Endothelial cell of umbilical vein (primary cell): ENCODE measurements at regions not wholly inside any gene's neighbourhood (a gene's known extent, or its start where the extent isn't known, plus 50 kb on each side); places are given as distances from the start of the nearest gene placed in this dataset.

Source experiments
- BruUV-seq: library from RNA; stranded (reverse); fragments of 400-500 nt; replicated peaks from 2 replicates; lab custom pipeline; 2021; lab: Mats Ljungman, UMichigan
- CTCF ChIA-PET: fragments of 300-600, 350-600 bp; sonication (Branson Sonifier 250); formaldehyde crosslinking; loops from one replicate; lab custom pipeline; 2021; ENCODE audit warnings: antibody characterized with exemption, inconsistent platforms; lab: Charles Lee
- POLR2A ChIA-PET: fragments of 300-600, 350-600 bp; sonication (Branson Sonifier 250); formaldehyde crosslinking; loops from one replicate; lab custom pipeline; 2021; ENCODE audit warnings: antibody characterized with exemption, inconsistent platforms; lab: Charles Lee
- DNase-seq: peaks from one replicate; pipeline ENCODE4 v3.0.0-alpha.2; 2011; ENCODE audit warnings: low read depth, low spot score
- FAIRE-seq: peaks from 2 replicates; lab custom pipeline; 2011; peaks lifted over from hg19 to GRCh38; lab: Jason Lieb, UNC
- H2AFZ ChIP-seq: 2 replicates; pipeline ENCODE4 v1.6.0; 2012; ENCODE audit warnings: low read depth, low read length, control low read depth, inconsistent platforms
- H3K27ac ChIP-seq: 2 replicates; pipeline ENCODE4 v1.5.1; 2011; ENCODE audit warnings: low read depth, mild to moderate bottlenecking, control low read depth, low read length, moderate library complexity; ENCODE audit not compliant: insufficient read depth
- H3K27me3 ChIP-seq, 2 experiments: 2 replicates each; pipeline versions ENCODE4 v1.6.0 to v1.6.1; 2011; ENCODE audit warnings: low read length in 2 of 2, mixed read lengths in 1 of 2; ENCODE audit not compliant: control insufficient read depth in 2 of 2, insufficient read depth in 2 of 2
- H3K36me3 ChIP-seq, 2 experiments: 2 replicates in 1 of 2; 3 replicates in 1 of 2; pipeline ENCODE4 v1.5.1; 2011; ENCODE audit warnings: low read length in 2 of 2, mild to moderate bottlenecking in 1 of 2, moderate library complexity in 1 of 2; ENCODE audit not compliant: control insufficient read depth in 2 of 2, insufficient read depth in 2 of 2; ENCODE audit errors: extremely low read depth in 1 of 2
- H3K4me1 ChIP-seq: 3 replicates; pipeline ENCODE4 v1.5.1; 2011; ENCODE audit warnings: mild to moderate bottlenecking, low read length; ENCODE audit not compliant: control insufficient read depth, insufficient read depth; ENCODE audit errors: extremely low read depth
- H3K4me2 ChIP-seq: 2 replicates; pipeline ENCODE4 v1.6.1; 2011; ENCODE audit warnings: low read length, control low read depth, mixed read lengths; ENCODE audit not compliant: insufficient read depth
- H3K4me3 ChIP-seq, 3 experiments: fragments of 200-600 bp in 1 of 3; sonication (generic), shearing (Covaris generic) in 1 of 3; replicated peaks in 1 of 3; 2 replicates each; pipeline ENCODE4 v1.5.1; 2011 to 2016; ENCODE audit warnings: control low read depth in 3 of 3, low read length in 3 of 3, mild to moderate bottlenecking in 2 of 3, inconsistent platforms in 1 of 3, low read depth in 1 of 3, moderate library complexity in 1 of 3; ENCODE audit not compliant: insufficient read depth in 1 of 3
- H3K79me2 ChIP-seq: 2 replicates; pipeline ENCODE4 v1.6.0; 2012; ENCODE audit warnings: low read length, inconsistent platforms; ENCODE audit not compliant: control insufficient read depth, insufficient read depth
- H3K9ac ChIP-seq: replicated peaks from 2 replicates; pipeline ENCODE3; 2011; ENCODE audit warnings: low read length, control low read depth; ENCODE audit not compliant: insufficient read depth; ENCODE audit errors: extremely low read depth
- H3K9me1 ChIP-seq: replicated peaks from 3 replicates; pipeline ENCODE4 v1.6.0; 2011; ENCODE audit warnings: mild to moderate bottlenecking, low read length; ENCODE audit not compliant: control insufficient read depth, insufficient read depth; ENCODE audit errors: extremely low read depth
- H3K9me3 ChIP-seq: replicated peaks from 2 replicates; pipeline ENCODE4 v1.5.1; 2012; ENCODE audit warnings: low read length, inconsistent platforms; ENCODE audit not compliant: control insufficient read depth, insufficient read depth
- H4K20me1 ChIP-seq: replicated peaks from 2 replicates; pipeline ENCODE3; 2011; ENCODE audit warnings: mild to moderate bottlenecking, low read length; ENCODE audit not compliant: control insufficient read depth, insufficient read depth; ENCODE audit errors: extremely low read depth
- CTCF ChIP-seq, 2 donors: IDR thresholded peaks; 1 replicate in 1 of 2; 2 replicates in 1 of 2; pipeline ENCODE4 v1.5.1; 2011; ENCODE audit warnings: low read length in 2 of 2, mild to moderate bottlenecking in 2 of 2, moderate library complexity in 2 of 2, control low read depth in 1 of 2, inconsistent platforms in 1 of 2, low read depth in 1 of 2; ENCODE audit not compliant: insufficient read depth in 1 of 2; ENCODE audit errors: extremely low read depth in 1 of 2
- EZH2 ChIP-seq: IDR thresholded peaks from 2 replicates; pipeline ENCODE4 v1.6.1; 2012; ENCODE audit warnings: borderline replicate concordance, low read depth, mild to moderate bottlenecking, moderate library complexity, low read length, inconsistent platforms; ENCODE audit not compliant: severe bottlenecking
- FOS ChIP-seq: IDR thresholded peaks from 2 replicates; pipeline ENCODE4 v1.6.1; 2011; ENCODE audit warnings: mild to moderate bottlenecking, low read length, moderate library complexity, borderline replicate concordance; ENCODE audit not compliant: insufficient read depth
- GATA2 ChIP-seq: IDR thresholded peaks from 2 replicates; pipeline ENCODE4 v1.7.0; 2011; ENCODE audit warnings: low read depth, mild to moderate bottlenecking, moderate library complexity, mixed read lengths, low read length; ENCODE audit not compliant: insufficient read length, insufficient read depth
- JUN ChIP-seq: IDR thresholded peaks from 2 replicates; pipeline ENCODE4 v1.6.1; 2011; ENCODE audit warnings: borderline replicate concordance, low read depth; ENCODE audit not compliant: insufficient read length, insufficient read depth
- MAX ChIP-seq: IDR thresholded peaks from 2 replicates; pipeline ENCODE4 v1.6.1; 2011; ENCODE audit not compliant: insufficient read depth, insufficient read length
- MYC ChIP-seq: IDR thresholded peaks from one replicate; pipeline ENCODE4 v1.6.1; 2011; ENCODE audit warnings: mild to moderate bottlenecking, low read depth, low read length
- POLR2A ChIP-seq: IDR thresholded peaks from 2 replicates; pipeline ENCODE4 v1.6.1; 2012; ENCODE audit warnings: low read depth, mild to moderate bottlenecking, control low read depth, low read length
- POLR2AphosphoS5 ChIP-seq: IDR thresholded peaks from 2 replicates; pipeline ENCODE4 v1.6.1; 2012; ENCODE audit warnings: low read depth, mild to moderate bottlenecking, control low read depth, low read length, moderate library complexity; ENCODE audit not compliant: insufficient read depth
- dilution Hi-C: fragments of 300-500 bp; cut with MboI; formaldehyde crosslinking; loops from one replicate; pipeline ENCODE4 v1.15.0; 2019; ENCODE audit warnings: low sequenced_read_pairs; ENCODE audit not compliant: extremely low pct_ligation_motif_present
- intact Hi-C: fragments of 100-400 bp; cut with micrococcal nuclease; formaldehyde crosslinking; loops from one replicate; pipeline ENCODE4 v1.10.0; 2022

- DNase-seq, result no peak
- H3K9me1 ChIP-seq, result no peaks in the 10 kb centered on the region
- intact Hi-C loops (no loop called here), dilution Hi-C loops (no loop called here)
- CTCF ChIA-PET, result no interaction called here
- POLR2A ChIA-PET, result no interaction called here
- BruUV-seq, result no TSS peak
- no peak overlapping the region for H3K4me2 ChIP-seq
- H3K36me3 ChIP-seq, result no peaks in the 10 kb centered on the region
- H3K9ac ChIP-seq, result no peak overlapping the region
- no peak overlapping the region for H2AFZ ChIP-seq
- H3K4me3 ChIP-seq, result no peak overlapping the region
- no peaks in the 10 kb centered on the region for H3K79me2 ChIP-seq
- no peak overlapping the region for H3K27ac ChIP-seq
- no peaks in the 10 kb centered on the region for H4K20me1 ChIP-seq
- H3K4me1 ChIP-seq, result no peaks in the 10 kb centered on the region
- no peaks in the 10 kb centered on the region for H3K27me3 ChIP-seq
- no peaks in the 10 kb centered on the region for H3K9me3 ChIP-seq
- FAIRE-seq, result no peak
- TF ChIP-seq FOS, result no peak
- TF ChIP-seq CTCF (IDR thresholded peaks at IDR 0.05; ENCODE audit: extremely low read depth in 1 of 2, insufficient read depth in 1 of 2, low read depth in 1 of 2, low read length in 2 of 2), result no peak
- no peak for TF ChIP-seq MAX
- TF ChIP-seq EZH2, result no peak
- TF ChIP-seq JUN, result no peak
- no peak for TF ChIP-seq POLR2A
- no peak for TF ChIP-seq MYC
- no peak for TF ChIP-seq POLR2AphosphoS5
- TF ChIP-seq GATA2, result no peak
Observed at GRCh38 chr1:217088521-217089284, 365.5 kb upstream of the ESRRG start.
